LNCAP (cell line): ENCODE measurements at regions not wholly inside any gene's neighbourhood (a gene's known extent, or its start where the extent isn't known, plus 50 kb on each side); places are given as distances from the start of the nearest gene placed in this dataset.

Source experiments
- TF ChIP-seq, protein P1 (sequence below): fragments of 450-650 bp; IDR thresholded peaks from 2 replicates; pipeline ENCODE4 v1.5.1; 2017; ENCODE audit warnings: mild to moderate bottlenecking

DNA sequence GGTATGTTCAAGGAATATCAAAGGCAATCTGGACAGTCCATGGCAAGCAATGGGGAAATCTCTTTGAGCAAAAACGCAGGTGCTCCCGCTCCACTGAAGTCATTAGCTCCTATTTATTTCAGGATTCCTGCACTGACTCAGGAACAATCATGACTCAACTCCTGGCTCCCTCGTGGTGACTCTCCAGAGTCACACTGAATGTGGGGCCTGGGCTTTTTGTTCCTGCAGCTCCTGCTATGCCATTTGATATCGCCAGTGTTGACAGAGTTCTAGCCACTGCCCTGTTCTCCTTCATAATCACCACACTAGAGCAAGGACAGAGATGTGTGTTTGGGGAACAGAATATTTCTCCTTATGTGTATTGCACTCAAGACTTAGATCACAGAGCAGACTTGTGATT, 187.2 kb upstream of the ZNF462 start:
- TF ChIP-seq, protein P1, sequence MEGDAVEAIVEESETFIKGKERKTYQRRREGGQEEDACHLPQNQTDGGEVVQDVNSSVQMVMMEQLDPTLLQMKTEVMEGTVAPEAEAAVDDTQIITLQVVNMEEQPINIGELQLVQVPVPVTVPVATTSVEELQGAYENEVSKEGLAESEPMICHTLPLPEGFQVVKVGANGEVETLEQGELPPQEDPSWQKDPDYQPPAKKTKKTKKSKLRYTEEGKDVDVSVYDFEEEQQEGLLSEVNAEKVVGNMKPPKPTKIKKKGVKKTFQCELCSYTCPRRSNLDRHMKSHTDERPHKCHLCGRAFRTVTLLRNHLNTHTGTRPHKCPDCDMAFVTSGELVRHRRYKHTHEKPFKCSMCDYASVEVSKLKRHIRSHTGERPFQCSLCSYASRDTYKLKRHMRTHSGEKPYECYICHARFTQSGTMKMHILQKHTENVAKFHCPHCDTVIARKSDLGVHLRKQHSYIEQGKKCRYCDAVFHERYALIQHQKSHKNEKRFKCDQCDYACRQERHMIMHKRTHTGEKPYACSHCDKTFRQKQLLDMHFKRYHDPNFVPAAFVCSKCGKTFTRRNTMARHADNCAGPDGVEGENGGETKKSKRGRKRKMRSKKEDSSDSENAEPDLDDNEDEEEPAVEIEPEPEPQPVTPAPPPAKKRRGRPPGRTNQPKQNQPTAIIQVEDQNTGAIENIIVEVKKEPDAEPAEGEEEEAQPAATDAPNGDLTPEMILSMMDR, result no peak

DNA sequence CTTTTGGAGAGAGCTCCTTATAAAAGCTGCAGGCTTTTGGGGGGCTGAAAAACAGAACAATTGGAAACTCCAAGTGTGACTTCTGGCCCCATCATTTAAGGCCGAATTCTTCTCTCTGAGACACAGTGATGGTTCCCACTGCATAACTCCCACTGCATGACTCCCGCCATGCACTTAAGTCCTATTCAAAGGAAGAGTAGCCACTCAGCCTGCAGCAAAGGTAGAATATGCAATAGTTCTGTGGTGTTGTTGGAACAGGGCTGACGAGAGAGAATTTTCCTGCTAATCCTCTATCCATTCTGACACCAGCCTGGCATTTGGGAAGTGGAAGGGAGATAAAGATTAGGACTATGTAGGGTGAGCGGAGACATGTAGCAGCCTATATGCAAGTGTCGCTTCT, 185.6 kb upstream of the ZNF462 start:
- TF ChIP-seq, protein P1, result no peak

GRCh38 chr9:106677830-106678229, 185.1 kb upstream of the ZNF462 start:
- TF ChIP-seq, protein P1, result no peak

DNA sequence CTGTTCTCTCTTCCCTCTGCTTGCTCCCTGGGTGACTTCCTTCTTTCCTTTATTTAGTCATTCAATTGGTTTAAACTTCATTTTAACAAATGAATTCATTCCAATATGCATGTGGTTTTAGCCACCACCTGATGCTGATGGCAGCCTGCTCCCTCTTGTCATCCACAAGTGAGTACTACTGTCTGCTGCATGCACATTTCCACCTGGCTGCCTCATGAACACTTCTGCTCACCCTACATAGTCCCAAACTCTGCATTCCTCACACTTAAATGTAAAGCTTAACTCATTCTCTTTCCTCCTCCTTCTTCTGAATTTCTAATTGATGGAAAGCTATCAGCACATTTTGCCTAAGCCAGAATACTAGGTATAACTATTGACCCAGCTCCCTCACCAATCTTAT, 184.7 kb upstream of the ZNF462 start:
- TF ChIP-seq, protein P1, result no peak

- TF ChIP-seq, protein P1, result no peak
Measured at GRCh38 chr9:106682420-106682819, 180.5 kb upstream of the ZNF462 start.

- TF ChIP-seq, protein P1, result no peak
Measured at GRCh38 chr9:106683454-106683853, 179.5 kb upstream of the ZNF462 start.

DNA sequence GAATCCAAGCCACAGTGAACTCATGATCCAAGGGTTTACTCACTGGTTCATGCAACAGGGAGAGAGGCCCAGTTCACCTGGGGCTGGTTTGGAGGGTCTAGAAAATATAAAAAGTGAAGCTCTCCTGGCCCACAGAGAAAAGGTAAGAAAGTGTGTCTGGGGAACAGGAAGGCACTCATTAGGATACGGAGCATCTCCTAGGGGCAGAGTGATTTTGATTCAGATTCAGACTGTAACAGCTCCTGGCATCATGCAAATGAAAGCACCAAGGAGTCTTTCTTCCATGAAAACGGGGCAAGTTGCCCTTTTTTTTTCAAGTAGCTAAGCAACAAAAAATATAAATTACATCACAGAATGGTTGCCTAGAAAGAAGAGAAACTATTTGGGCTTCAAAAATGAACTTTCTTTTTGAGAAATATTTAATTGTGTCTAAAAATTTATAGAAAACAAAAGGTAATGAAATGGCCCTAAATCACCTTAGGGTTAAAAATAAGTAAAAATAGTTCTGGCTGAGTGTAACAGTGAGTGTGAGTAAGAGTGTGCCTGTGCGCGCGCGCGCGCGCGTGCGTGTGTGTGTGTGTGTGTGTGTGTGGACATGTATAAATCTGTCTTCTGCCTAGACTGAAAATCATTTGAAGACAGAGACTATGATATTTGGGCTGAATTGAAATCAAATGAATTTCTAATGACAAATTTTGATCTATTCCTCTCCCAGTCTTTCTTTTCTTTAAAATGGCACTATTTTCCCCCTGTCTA, 177.8 kb upstream of the ZNF462 start:
- TF ChIP-seq, protein P1, result no peak

DNA sequence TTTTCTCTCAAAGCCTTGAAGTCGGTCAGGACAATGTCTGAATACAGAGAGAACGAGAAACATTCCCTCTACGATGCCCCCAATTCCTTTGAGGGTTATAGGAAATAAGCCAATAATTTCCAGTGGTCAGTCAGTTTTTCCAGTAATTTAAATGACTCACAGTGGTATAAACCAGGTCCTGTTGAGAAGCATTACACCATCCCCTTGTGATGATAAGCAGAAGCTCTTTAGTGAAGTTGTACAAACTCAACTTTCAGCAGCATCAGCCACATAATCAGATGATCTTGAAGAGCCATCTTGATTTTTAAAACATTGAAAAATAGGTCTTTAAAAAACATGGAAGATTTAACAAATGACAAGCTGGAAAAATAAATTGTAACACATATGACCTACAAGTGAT, 173.9 kb upstream of the ZNF462 start:
- TF ChIP-seq, protein P1, result no peak
